HG03108 (cell line): ENCODE measurements at regions not wholly inside any gene's neighbourhood (a gene's known extent, or its start where the extent isn't known, plus 50 kb on each side); places are given as distances from the start of the nearest gene placed in this dataset.

Experiments
- ATAC-seq: cut with Tn5 transposase; IDR thresholded peaks from one replicate; pipeline ENCODE4 v1.9.1; 2021; ENCODE audit warnings: moderate library complexity; ENCODE audit not compliant: unreplicated experiment

GRCh38 chr7:17474724-17475344 lies 176.4 kb downstream of the AHR start:
- no peak for ATAC-seq

DNA sequence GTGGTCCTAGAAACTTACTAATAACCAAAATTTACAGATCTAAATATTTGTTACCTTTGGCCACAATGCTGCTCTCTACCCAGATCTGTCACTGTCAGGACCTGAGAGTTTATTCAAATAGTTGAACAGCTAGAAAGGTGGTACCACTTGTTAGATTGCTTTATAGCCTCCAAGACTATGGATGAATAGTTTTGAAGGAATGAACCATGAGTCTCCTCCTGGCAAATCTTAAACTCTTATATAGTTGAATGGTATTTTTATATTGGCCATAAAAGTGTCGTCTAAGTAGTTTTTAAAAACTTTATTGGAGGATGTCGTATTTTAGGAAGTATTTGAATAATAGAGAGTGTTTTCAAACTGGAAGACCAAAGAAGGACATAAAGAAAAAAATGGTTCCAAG lies 178.7 kb downstream of the AHR start:
- ATAC-seq, result no peak

GRCh38 chr7:17481118-17481517 lies 182.7 kb downstream of the AHR start:
- no peak for ATAC-seq

DNA sequence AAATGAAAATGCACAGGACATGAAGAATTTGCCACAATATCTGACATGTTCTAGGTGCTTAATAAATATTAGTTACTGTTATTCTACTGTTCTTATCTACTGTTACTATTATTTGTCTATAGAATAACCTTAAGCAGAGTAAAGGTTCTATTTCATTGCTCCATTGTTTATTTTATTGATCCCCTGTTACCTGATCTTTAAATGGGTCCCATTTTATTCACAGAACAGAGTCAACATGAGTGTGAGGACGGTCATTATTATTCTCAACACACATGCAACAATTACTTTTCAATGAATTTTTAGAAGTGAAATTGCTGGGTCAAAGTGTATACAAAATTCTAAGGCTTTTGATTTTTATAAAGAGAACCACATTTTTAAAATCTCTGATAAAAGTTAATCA lies 186.9 kb downstream of the AHR start:
- no peak for ATAC-seq

GRCh38 chr7:17485904-17486303 lies 187.5 kb downstream of the AHR start:
- no peak for ATAC-seq

DNA sequence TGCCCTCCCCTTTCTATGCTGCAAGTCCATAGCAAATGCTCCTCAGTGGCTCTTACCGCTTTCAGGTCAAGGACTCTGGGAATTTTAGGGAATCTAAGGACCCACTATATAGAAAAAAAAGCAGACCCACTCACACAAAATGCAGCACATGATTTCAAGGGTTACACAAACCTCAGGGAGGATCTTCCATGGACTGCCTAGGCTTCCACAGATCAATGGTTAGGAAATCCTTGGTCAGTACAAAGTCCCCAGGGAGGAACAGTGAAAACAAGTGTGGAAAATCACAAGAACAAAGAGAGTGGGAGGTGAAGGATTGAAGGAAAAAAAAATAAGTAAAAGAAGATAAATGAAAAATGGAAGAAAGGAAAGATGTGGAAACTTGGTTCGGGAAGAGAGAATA lies 188.4 kb downstream of the AHR start:
- ATAC-seq, result no peak

DNA sequence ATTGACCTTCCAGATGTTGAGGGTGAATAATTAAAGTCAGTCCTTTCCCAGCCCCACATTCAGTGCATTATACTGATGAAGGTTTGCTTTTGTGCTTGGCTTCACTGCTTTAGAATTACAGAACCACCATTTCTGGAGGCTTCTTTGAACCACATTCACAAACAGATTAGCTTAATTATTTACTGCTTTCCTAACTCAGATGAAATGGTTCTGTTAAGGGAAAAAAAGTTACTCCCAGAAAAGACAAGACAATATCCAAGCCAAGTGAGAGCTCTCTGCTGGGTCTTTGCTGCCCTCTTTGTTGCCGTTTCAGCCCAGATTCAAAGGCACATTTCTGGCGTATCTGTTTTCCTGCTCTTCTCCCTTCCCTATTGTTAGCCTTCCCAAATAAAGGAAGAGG lies 188.9 kb downstream of the AHR start:
- ATAC-seq, result no peak

DNA sequence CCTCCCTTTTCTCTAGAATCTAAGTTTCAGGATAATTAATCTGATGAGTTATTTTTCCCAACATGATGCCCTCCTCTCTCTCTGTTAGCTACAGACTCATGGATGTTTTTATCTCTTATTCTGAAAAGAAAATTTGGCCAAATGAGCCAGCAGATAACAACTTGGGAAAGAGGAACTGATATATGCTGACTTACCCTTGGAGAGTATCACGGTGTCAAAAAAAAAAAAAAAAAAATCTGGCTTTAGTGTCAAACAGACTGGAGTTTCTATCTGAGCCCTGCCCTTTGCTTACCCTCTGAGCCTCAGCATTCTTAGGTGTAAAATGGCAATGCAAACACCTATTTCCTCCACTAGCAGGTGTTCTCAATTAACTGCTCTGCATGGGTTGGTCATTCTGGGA lies 190.4 kb downstream of the AHR start:
- no peak for ATAC-seq

DNA sequence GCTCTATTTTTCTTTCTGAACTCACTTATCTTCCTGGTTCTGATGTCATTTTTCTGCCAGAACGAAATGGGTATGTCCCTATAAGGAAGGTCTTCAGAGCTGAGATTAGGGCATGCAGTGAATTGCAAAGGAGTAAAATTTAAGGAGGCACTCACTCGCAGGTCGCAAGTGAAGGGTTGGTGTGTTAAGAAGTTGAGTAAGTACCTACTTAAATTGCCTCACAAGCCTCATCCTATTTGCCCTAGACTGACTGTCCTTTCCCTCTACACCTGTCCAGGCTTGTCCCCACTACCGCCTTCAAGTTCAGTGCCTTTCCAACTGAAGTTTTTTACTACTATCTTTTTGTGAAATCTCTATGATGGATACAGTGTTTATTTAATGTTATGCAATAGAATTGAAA lies 191.5 kb downstream of the AHR start:
- no peak for ATAC-seq

DNA sequence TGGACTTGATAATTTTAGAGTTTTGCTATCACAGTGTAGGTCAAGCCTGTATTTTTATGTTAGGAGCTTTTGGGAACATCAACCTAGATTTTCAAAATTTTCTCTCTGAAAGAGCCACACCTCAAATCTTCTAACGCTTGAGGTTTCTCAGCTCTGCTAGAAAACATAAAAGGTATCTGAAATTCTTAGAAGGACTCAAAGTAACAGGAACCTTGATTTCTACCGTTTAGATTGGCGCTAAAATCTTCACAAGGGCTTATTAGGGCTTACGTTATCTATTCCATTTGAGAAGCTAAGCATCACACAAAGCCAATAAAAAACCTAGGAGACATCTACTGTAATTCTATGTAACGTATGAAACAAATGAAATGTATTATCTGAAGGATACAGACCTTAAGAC lies 192.4 kb downstream of the AHR start:
- ATAC-seq, result no peak

- ATAC-seq, result no peak
These were observed 194.0 kb downstream of the AHR start for GRCh38 chr7:17492437-17492836.

DNA sequence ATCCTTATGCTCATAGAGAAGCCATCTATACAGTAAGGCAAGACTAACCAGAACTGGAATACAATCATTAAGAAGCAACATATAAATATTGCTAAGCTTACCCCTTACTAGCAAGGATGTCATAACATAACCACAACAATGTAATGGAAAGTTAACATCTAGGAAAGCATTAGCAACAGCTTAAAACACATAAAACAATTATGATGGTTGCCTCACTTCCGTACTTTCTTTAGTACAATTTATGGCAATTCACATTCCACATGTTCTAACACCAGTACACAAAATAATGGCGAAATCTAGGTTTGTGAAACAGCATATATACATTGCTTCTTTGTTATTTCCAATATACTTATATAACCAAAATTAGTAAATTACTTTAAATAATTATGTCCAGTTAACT lies 195.0 kb downstream of the AHR start:
- no peak for ATAC-seq

DNA sequence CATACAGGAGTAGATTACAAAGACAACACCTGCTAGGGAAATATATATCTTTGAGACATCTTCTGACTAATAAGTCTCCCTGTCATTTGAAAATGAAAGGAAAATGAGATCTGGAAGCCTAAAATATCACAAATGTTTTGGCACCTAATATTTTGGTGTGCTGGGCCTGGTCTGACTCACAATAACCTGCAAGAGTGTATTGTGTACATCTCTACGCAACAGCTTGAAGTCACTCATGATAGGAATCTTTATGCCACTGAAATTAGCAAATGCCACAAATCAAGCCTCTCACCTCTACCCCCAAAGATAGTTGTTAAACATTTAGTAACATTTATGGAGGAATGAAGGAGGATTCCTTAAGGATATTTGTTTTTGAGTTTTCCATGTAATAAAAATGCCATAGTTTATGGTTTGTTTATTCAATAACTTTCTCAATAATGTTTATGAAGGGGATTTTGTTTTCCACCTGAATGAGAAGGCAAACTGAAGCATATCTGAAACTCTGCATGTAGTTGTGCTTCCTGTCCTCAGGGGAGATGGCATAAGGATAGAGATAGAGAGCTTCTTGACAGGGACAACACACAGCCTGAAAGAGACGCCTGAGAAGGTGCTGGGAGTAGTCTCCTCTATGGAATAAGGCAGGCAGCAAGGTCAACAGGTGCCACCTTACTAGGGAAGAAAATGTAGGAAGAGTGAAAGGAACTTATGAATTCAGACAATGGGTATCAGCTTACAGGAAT lies 197.4 kb downstream of the AHR start:
- ATAC-seq, result no peak

- no peak for ATAC-seq
These were observed 198.7 kb downstream of the AHR start for GRCh38 chr7:17497136-17497535.

DNA sequence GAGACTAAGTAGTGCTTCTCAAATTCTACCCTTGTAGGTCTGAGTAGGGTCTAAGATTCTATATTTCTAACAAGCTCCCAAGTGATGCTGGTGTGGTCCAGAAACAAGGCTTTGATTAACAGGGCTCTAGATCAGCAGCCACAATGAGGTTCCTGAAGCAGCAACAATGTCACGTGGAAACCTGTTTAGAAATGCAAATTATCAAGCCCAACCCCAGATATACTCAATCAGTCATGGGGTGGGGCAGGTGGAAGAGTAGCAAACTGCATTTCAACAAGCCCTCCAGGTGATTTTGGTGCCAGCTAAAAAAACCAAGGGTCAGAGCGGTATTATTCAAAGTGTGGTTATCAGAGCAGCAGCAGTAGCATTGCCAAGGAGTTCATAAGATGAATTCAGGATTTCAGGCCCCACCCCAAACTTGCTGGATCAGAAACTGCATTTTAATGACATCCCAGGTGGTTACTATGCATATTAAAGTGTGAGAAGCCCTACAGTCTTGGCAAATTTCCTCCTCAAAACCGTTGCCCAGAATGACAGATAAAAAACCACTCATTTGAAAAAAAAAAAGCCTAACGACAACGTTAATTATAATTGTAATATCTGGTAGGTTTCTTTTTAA lies 199.2 kb downstream of the AHR start:
- ATAC-seq, result no peak

DNA sequence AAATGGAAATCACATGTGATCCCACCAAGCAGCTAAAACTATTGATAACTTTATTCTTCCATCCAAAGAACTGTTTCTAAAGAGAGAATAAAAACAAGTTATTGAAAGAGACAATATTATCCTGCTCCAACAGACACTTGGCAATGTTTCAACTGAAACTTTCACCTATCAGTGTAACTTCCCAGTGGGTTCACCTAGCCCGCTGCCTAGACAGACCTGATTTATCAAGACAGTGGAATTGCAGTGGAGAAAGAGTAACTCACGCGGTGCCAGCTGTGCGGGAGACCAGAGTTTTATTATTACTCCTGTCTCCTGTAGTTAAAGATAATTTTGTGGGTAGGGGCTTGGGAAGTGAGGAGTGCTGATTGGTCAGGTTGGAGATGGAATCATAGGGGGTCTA lies 199.8 kb downstream of the AHR start:
- no peak for ATAC-seq

DNA sequence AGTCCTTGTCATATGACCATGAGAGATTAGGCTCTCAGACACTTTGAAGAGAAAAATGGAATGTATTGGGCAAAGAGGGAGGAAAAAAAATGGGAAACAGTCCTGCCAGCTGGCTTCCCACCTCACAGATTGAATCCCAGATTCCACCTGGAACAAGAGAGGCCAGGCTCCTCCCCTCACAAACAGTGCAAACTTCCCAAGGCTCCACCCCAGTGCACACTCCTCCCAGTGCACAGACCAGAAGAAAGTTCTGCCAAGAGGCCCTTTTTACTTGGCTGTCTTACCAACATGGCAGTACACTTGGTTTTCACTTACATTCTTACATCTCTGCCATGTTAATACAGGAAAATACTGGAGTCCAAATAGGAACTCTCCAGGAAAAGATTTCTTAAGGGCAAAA lies 202.3 kb downstream of the AHR start:
- ATAC-seq, result no peak

- ATAC-seq, result no peak
These were observed 203.2 kb downstream of the AHR start for GRCh38 chr7:17501441-17502212.

- no peak for ATAC-seq
These were observed 204.0 kb downstream of the AHR start for GRCh38 chr7:17502213-17503060.

- ATAC-seq, result no peak
These were observed 207.6 kb downstream of the AHR start for GRCh38 chr7:17506095-17506494.

DNA sequence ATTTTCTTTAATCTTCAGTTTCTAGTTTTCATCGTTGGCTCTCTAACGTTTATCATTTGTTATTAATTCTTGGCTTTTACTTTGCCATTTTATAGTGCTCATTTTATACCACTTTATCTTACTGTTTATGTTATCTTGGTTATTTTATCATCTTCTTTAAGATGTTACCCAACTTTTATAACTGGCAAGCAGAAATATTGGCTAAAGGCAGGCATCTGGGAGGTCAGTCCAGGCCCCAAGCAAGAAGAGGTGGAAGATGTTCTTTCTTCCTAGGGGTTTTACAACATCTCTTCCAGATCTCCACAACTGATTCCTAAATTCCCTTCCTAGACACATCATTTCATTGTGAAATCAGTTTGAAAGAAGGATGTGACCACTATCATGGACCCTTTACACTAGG lies 208.1 kb downstream of the AHR start:
- ATAC-seq, result no peak
